Parathyroid adenoma (tissue), 2 donors: ENCODE measurements at regions not wholly inside any gene's neighbourhood (a gene's known extent, or its start where the extent isn't known, plus 50 kb on each side); places are given as distances from the start of the nearest gene placed in this dataset.
"Not testable (repeated sequence)": the region's sequence is repeated elsewhere in the genome, so short reads cannot be mapped to it uniquely, and the experiment has no call there.

ENCODE experiments used
- H2AFZ ChIP-seq: fragments of 300-600 bp; sonication (generic); one replicate; pipeline ENCODE4 v1.7.0; 2017; ENCODE audit warnings: antibody characterized with exemption, mild to moderate bottlenecking
- H3K27ac ChIP-seq: fragments of 300-600 bp; sonication (generic); one replicate; pipeline ENCODE4 v1.7.0; 2017
- H3K27me3 ChIP-seq: fragments of 300-600 bp; sonication (generic); one replicate; pipeline ENCODE4 v1.7.0; 2017; ENCODE audit warnings: low read length; ENCODE audit not compliant: control insufficient read depth, insufficient read depth
- H3K36me3 ChIP-seq: fragments of 300-600 bp; sonication (generic); one replicate; pipeline ENCODE4 v1.7.0; 2017; ENCODE audit warnings: low read length; ENCODE audit not compliant: control insufficient read depth, insufficient read depth
- H3K4me1 ChIP-seq: fragments of 300-600 bp; sonication (generic); one replicate; pipeline ENCODE4 v1.7.0; 2017; ENCODE audit warnings: control low read depth
- H3K4me2 ChIP-seq: fragments of 300-600 bp; sonication (generic); one replicate; pipeline ENCODE4 v1.7.0; 2017; ENCODE audit warnings: low read length
- H3K4me3 ChIP-seq: fragments of 300-600 bp; sonication (generic); one replicate; pipeline ENCODE4 v1.7.0; 2017; ENCODE audit warnings: low read depth, low read length
- H3K79me2 ChIP-seq: fragments of 300-600 bp; sonication (generic); one replicate; pipeline ENCODE4 v1.7.0; 2017; ENCODE audit warnings: control low read depth
- H3K9ac ChIP-seq: fragments of 300-600 bp; sonication (generic); one replicate; pipeline ENCODE4 v1.7.0; 2017; ENCODE audit warnings: mild to moderate bottlenecking
- H3K9me3 ChIP-seq: fragments of 300-600 bp; sonication (generic); one replicate; pipeline ENCODE4 v1.7.0; 2017; ENCODE audit warnings: low read length; ENCODE audit not compliant: control insufficient read depth
- CTCF ChIP-seq: fragments of 300-600 bp; sonication (generic); IDR thresholded peaks from one replicate; pipeline ENCODE4 v1.7.0; 2017; ENCODE audit warnings: antibody characterized with exemption, mild to moderate bottlenecking
- donor health status: primary hyperparathyroidism.

GRCh38 chr6:4412077-4412476 is 276.7 kb upstream of the ECI2 start:
- H3K4me3 ChIP-seq, result no peak overlapping the region
- no peaks in the 10 kb centered on the region for H3K36me3 ChIP-seq
- H3K79me2 ChIP-seq, result no peaks in the 10 kb centered on the region
- H3K9ac ChIP-seq, result no peak overlapping the region
- H3K9me3 ChIP-seq, result no peaks in the 10 kb centered on the region
- H3K4me2 ChIP-seq, result no peak overlapping the region
- no peak overlapping the region for H3K27ac ChIP-seq
- no peaks in the 10 kb centered on the region for H3K27me3 ChIP-seq
- H2AFZ ChIP-seq, result no peak overlapping the region
- no peaks in the 10 kb centered on the region for H3K4me1 ChIP-seq
- TF ChIP-seq CTCF, result no peak

GRCh38 chr6:4407710-4408109 is 272.3 kb upstream of the ECI2 start:
- H3K27me3 ChIP-seq, H3K27ac ChIP-seq, H3K9ac ChIP-seq, H3K4me2 ChIP-seq, H3K9me3 ChIP-seq, H3K36me3 ChIP-seq, H3K79me2 ChIP-seq, H2AFZ ChIP-seq, H3K4me3 ChIP-seq: not testable (repeated sequence)
- H3K4me1 ChIP-seq, result peaks cover 23% of the 10 kb centered on the region

DNA sequence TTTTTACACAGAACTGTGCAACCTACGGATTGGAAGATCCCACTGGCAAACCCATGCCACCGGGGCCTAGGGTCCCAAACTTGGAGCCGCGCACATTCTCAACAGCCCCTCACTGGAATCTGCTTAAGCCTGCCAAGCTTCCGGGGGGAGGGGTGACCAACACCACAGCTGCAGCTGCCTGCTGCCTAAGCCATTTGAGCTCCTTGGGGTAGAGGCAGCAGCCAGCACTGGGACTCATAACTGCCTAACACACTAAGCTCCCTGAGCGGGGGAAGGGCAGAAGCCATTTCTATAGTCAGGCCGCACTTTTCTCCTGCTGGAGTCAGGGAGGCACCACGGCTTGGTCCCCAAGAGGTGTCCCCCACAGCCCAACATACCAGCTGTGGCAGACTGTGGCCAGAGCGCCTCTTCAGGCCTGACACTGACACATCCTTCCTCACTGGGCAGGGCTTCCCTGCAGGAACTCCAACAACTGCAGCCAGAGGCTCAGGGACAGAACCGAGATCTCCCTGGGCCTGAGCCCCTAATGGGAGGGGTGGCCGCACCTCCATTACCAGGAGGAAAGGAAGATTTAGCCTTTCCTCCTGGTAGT is 270.3 kb upstream of the ECI2 start:
- H2AFZ ChIP-seq, result peak overlapping the region; percentile 63
- TF ChIP-seq CTCF, result no peak
- no peaks in the 10 kb centered on the region for H3K27me3 ChIP-seq
- H3K36me3 ChIP-seq, result no peaks in the 10 kb centered on the region
- no peaks in the 10 kb centered on the region for H3K79me2 ChIP-seq
- no peaks in the 10 kb centered on the region for H3K9me3 ChIP-seq
- H3K4me3 ChIP-seq, result no peak overlapping the region
- H3K9ac ChIP-seq, result no peak overlapping the region
- H3K4me2 ChIP-seq, result no peak overlapping the region
- peaks cover 34% of the 10 kb centered on the region for H3K4me1 ChIP-seq
- H3K27ac ChIP-seq, result peak overlapping the region; percentile 50

DNA sequence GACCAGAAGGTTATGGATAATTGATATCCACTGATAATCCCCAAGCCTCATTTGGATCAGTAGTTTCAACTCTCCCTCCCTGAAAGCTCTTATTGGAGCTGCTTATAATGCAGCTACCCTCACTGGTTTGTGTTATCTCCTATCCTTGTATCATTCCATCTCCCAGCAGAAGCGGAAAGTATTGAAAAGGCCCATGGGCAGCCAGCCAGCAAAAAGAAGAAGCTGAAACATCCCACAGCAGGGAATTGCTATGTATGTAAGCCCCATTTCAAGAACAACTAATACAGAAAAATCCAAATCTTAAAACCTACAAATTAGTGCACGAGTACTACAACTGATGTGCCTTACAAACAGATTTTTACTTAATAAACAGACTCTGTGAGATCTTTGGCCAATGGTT is 269.0 kb upstream of the ECI2 start:
- Histone ChIP-seq H3K27me3 (no peaks in the 10 kb centered on the region), H3K4me1 (peaks cover 34% of the 10 kb centered on the region), H3K9me3 (no peaks in the 10 kb centered on the region), H2AFZ (peak overlapping the region; percentile 23), H3K27ac (peak overlapping the region; percentile 83), H3K79me2 (no peaks in the 10 kb centered on the region), H3K4me2 (peak overlapping the region; percentile 5), H3K4me3 (no peak overlapping the region), H3K36me3 (no peaks in the 10 kb centered on the region), H3K9ac (no peak overlapping the region)
- TF ChIP-seq CTCF, result no peak

- no peaks in the 10 kb centered on the region for H3K36me3 ChIP-seq
- H3K79me2 ChIP-seq, result no peaks in the 10 kb centered on the region
- peak overlapping the region; percentile 5 for H3K4me2 ChIP-seq
- H3K4me1 ChIP-seq, result peaks cover 34% of the 10 kb centered on the region
- no peaks in the 10 kb centered on the region for H3K27me3 ChIP-seq
- no peak overlapping the region for H3K4me3 ChIP-seq
- no peaks in the 10 kb centered on the region for H3K9me3 ChIP-seq
- no peak for TF ChIP-seq CTCF
- peak overlapping the region; percentile 23 for H2AFZ ChIP-seq
- no peak overlapping the region for H3K9ac ChIP-seq
- H3K27ac ChIP-seq, result peak overlapping the region; percentile 83
These were observed 268.5 kb upstream of the ECI2 start for GRCh38 chr6:4403828-4404227.
